HG03571 (cell line): ENCODE measurements at regions not wholly inside any gene's neighbourhood (a gene's known extent, or its start where the extent isn't known, plus 50 kb on each side); places are given as distances from the start of the nearest gene placed in this dataset.
"Not testable (repeated sequence)": the region's sequence is repeated elsewhere in the genome, so short reads cannot be mapped to it uniquely, and the experiment has no call there.

Experiments
- ATAC-seq: cut with Tn5 transposase; IDR thresholded peaks from one replicate; pipeline ENCODE4 v1.9.1; 2021; ENCODE audit not compliant: unreplicated experiment

- no peak for ATAC-seq
Measured at GRCh38 chr1:173341971-173342370, 134.8 kb upstream of the TNFSF4 start.

- no peak for ATAC-seq
Measured at GRCh38 chr1:173342736-173343135, 134.4 kb upstream of the PRDX6 start.

- no peak for ATAC-seq
Measured at GRCh38 chr1:173344034-173344743, 132.9 kb upstream of the PRDX6 start.

GRCh38 chr1:173347282-173347818 is 129.8 kb upstream of the PRDX6 start:
- no peak for ATAC-seq

GRCh38 chr1:173352635-173353034 is 124.5 kb upstream of the PRDX6 start:
- not testable (repeated sequence) for ATAC-seq

- ATAC-seq, result no peak
Measured at GRCh38 chr1:173353350-173353749, 123.8 kb upstream of the PRDX6 start.

GRCh38 chr1:173354937-173355280 is 122.2 kb upstream of the PRDX6 start:
- ATAC-seq, result no peak

GRCh38 chr1:173355281-173356031 is 121.7 kb upstream of the PRDX6 start:
- peak; percentile 57 for ATAC-seq

- ATAC-seq, result no peak
Measured at GRCh38 chr1:173356191-173356762, 120.9 kb upstream of the PRDX6 start.

- ATAC-seq, result no peak
Measured at GRCh38 chr1:173360487-173361063, 116.6 kb upstream of the PRDX6 start.

GRCh38 chr1:173362543-173362942 is 114.6 kb upstream of the PRDX6 start:
- no peak for ATAC-seq

GRCh38 chr1:173364827-173365226 is 112.3 kb upstream of the PRDX6 start:
- no peak for ATAC-seq

GRCh38 chr1:173365341-173365740 is 111.8 kb upstream of the PRDX6 start:
- ATAC-seq, result no peak

GRCh38 chr1:173367136-173367535 is 110.0 kb upstream of the PRDX6 start:
- ATAC-seq, result no peak

- not testable (repeated sequence) for ATAC-seq
Measured at GRCh38 chr1:173370586-173370985, 106.5 kb upstream of the PRDX6 start.

- ATAC-seq, result not testable (repeated sequence)
Measured at GRCh38 chr1:173376065-173376464, 101.1 kb upstream of the PRDX6 start.

- no peak for ATAC-seq
Measured at GRCh38 chr1:173377266-173377665, 99.9 kb upstream of the PRDX6 start.

GRCh38 chr1:173383351-173383750 is 93.8 kb upstream of the PRDX6 start:
- no peak for ATAC-seq

- ATAC-seq, result no peak
Measured at GRCh38 chr1:173388352-173388751, 88.8 kb upstream of the PRDX6 start.

GRCh38 chr1:173392895-173393658 is 84.1 kb upstream of the PRDX6 start:
- no peak for ATAC-seq

- ATAC-seq, result no peak
Measured at GRCh38 chr1:173393659-173394000, 83.5 kb upstream of the PRDX6 start.
